NCI-H2081 (cell line): ENCODE measurements at regions not wholly inside any gene's neighbourhood (a gene's known extent, or its start where the extent isn't known, plus 50 kb on each side); places are given as distances from the start of the nearest gene placed in this dataset.
"Not testable (repeated sequence)": the region's sequence is repeated elsewhere in the genome, so short reads cannot be mapped to it uniquely, and the experiment has no call there.

ENCODE experiments used
- DNase-seq, 2 experiments: peaks; one replicate each; lab custom pipeline; 2025; lab: John Stamatoyannopoulos, UW

DNA sequence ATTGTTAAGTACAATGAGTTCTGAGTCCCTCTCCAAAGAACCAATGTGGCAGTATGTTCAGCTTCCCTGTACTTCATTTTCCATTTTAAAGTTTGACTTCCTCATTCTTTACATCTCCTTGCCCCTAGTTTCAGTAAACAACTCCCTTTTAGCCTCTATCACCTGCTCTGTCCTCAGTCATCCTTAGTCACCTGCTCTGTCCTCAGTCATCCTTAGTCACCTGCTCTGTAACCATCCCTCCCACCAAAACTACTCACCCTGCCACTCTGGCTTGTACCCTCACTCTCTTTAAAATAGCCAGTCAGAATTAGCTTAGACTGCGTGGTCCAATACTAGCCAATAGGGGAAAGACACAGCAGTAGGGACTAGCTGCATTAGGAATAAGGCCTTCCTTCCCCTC is 259.9 kb upstream of the TBL1XR1 start:
- not testable (repeated sequence) for DNase-seq

DNA sequence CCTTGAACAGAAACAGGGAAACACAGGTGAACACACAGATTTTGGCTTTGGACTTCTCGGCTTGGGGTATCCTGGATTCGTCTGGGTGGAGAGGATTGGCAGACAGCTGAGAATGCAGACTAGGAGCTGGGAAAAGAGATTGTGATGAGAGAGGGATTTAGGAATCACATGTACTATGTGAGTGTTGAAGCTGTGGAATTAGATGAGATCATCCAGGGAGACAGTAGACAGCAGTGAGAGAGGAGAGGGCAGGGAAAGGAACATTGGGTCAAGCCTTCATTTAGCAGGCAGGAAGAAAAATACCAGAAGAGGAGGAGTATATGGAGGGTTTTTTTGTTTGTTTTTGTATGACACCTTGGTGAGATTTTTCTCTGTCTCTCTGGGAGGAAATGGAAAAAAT is 262.1 kb upstream of the TBL1XR1 start:
- DNase-seq = no peak

DNA sequence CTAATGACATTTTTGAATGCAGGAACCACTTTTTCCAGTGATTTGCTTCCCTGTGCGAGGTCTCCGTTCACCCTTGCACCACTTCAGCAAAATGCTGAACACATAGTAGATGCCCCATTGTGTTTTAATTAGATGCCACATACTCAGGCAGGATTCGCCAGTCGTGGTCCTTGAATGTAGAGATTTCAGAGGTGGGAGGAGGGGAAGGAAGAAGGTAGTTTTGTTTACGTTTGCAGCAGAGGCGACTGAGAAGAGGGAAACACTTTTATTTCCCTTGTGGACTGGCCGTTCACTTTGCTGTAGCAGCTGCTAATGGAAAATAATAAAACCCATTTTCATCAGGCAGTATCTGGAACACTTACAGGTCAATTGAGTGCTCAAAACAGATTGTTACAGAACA is 262.8 kb upstream of the TBL1XR1 start:
- no peak for DNase-seq

GRCh38 chr3:177461765-177462164 is 264.5 kb upstream of the TBL1XR1 start:
- no peak for DNase-seq

GRCh38 chr3:177463341-177463740 is 266.1 kb upstream of the TBL1XR1 start:
- not testable (repeated sequence) for DNase-seq

GRCh38 chr3:177463863-177464262 is 266.6 kb upstream of the TBL1XR1 start:
- no peak for DNase-seq

- DNase-seq = no peak
These were observed 267.3 kb upstream of the TBL1XR1 start for GRCh38 chr3:177464392-177465256.

DNA sequence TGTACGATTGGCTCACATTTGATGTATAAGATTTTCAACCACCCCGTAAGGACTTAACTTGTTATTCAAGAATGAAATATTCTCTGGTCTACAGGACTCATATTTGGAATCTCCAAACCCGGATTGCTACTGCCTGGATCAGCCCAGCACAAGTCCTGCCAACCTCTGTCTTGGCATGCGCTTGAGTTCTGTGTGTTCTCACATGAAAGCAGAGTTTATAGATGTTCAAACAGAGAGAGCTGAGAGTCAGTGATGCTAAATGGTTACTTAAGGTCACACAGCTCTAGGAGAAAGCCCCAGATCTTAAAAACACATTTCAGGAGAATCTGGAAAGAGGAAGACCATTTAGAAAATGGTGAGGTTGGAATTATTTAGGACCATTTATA is 268.0 kb upstream of the TBL1XR1 start:
- no peak for DNase-seq

DNA sequence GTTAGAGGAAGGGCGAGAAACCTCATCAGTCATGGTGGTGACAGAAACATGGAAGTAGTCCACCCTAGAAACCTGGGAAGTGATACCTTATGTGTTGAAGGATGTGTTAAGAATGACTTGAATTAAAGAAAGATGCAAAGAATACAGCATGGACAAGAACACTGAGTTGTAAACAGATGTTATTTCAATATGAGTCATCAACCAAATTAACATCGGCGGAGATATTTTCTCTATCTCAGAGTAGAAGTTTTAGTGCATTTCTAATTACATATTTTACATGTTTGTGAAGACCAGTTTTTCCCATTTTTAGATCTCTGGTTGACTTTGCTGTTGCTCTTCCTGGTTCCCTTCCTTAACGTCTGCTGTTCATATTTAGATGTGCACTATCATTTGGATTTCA is 268.8 kb upstream of the TBL1XR1 start:
- DNase-seq = no peak

DNA sequence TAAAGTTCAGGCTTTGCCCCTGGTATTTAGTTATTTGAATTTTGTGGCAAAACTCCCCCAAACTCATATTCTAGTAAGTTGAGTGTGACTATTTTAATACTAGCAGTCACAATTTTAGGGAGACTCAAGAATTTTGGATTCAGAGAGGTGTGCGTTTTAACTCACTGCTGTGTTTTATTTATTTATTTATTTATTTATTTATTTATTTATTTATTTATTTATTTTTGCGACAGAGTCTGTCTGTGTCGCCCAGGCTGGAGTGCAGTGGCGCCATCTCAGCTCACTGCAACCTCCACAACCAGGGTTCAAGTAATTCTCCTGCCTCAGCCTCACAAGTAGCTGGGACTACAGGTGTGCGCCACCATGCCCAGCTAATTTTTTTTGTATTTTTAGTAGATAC is 269.3 kb upstream of the TBL1XR1 start:
- not testable (repeated sequence) for DNase-seq

GRCh38 chr3:177467247-177467985 is 270.1 kb upstream of the TBL1XR1 start:
- no peak for DNase-seq

DNA sequence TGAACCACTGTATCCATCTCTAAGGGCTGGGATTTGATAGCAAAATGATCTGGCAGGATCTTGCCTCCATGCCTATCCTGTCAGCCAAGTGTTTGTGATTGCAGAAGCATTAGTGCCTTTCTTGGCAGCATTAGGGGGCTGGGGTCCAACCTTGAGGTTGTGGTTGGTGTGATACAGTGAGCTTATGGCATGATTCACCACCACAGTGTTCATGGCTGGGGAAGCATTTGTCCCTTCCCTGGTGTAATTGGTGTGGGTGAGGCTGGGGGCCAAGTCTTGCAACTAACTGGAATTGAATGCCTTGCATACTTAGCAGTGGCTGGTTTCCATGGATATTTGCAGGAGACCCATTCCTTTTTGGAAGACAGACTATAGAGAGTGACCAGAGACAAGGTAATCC is 271.0 kb upstream of the TBL1XR1 start:
- DNase-seq = no peak

DNA sequence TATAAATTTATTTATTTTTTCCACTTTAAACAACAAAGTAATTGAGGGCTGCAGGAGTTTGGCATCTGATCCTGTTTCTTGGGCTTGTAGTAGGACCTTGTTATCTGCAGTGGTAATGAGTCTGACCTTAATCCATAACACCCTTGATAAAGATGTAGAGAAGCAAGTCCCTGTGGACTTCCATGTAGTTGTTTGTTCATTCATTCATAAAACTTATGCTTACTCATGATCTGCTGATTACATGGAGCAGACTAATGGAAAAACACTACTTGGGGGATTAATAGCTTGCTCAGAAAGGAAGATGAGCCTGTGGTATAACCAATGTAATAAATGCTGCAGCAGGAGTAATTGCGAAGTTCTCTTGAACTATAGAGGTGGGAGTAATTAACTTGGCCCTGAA is 271.5 kb upstream of the TBL1XR1 start:
- DNase-seq = no peak

GRCh38 chr3:177469216-177469615 is 271.9 kb upstream of the TBL1XR1 start:
- no peak for DNase-seq

DNA sequence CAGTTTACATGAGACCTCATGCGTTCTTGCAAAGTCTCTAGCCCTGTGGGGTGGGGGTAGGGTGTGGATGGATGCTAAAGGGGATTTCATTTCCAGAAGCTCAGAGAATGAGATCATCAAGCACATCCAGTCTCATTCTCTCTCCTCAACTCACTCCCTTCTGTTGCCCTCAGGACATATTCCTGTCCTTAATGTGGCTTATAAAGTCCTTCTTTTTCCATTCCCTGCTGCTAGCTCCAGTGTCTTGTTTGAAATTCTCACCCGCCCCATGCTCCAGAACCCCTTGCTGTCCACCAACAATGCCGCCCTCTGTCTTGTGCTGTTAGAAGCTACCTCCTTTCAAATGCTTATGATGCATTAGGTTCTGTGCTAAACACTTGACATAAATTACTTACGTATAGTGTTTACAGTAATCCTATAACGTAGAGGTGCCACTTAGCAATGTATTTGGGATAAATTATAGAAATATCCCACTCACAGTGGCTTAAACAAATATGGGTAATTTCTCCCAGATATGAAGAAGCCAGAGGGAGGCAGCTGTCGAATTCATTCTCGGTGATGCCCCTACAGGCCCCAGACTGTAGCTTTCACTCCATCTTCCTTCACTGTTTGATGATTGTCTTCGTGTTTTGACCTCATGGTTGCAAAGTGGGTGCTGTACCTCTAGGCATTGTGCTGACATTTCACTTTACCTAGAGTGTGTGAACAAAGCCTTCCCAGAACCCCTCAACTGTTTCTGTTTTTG is 273.1 kb upstream of the TBL1XR1 start:
- DNase-seq = no peak

GRCh38 chr3:177471733-177472480 is 274.6 kb upstream of the TBL1XR1 start:
- DNase-seq = no peak

DNA sequence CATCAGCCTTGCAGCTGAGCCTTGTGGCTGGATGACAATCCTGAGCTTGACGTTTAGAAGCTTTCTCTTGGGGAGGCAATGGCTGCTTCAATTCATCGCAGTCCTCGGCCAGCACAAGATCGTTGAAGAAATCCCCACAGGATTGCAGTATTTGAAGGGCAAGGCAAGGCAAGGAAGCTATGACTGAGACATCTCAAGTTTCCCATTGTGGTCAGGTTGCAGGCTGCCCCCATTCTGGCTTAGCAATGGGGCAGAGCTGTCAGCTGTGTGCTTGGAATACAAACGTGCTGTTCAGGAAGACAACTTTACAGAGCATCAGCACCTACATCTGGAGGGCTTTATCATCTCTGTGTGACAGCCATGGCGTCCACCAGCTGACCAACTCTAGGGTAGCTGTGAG is 275.9 kb upstream of the TBL1XR1 start:
- DNase-seq = no peak

GRCh38 chr3:177473903-177474302 is 276.6 kb upstream of the TBL1XR1 start:
- no peak for DNase-seq

- no peak for DNase-seq
These were observed 277.5 kb upstream of the TBL1XR1 start for GRCh38 chr3:177474652-177475355.

- DNase-seq = no peak
These were observed 278.0 kb upstream of the TBL1XR1 start for GRCh38 chr3:177475356-177475665.

- DNase-seq = no peak
These were observed 279.2 kb upstream of the TBL1XR1 start for GRCh38 chr3:177476495-177476894.
